Putamen (tissue), 1 donor: ENCODE measurements at regions not wholly inside any gene's neighbourhood (a gene's known extent, or its start where the extent isn't known, plus 50 kb on each side); places are given as distances from the start of the nearest gene placed in this dataset.

Experiments
- DNase-seq: peaks from one replicate; pipeline ENCODE4 v3.0.0-alpha.2; 2016; ENCODE audit warnings: low spot score

- DNase-seq: no peak
Observed at GRCh38 chr18:78213361-78213994, 766.1 kb upstream of the SALL3 start.

GRCh38 chr18:78221496-78221895, 758.1 kb upstream of the SALL3 start:
- DNase-seq: no peak

DNA sequence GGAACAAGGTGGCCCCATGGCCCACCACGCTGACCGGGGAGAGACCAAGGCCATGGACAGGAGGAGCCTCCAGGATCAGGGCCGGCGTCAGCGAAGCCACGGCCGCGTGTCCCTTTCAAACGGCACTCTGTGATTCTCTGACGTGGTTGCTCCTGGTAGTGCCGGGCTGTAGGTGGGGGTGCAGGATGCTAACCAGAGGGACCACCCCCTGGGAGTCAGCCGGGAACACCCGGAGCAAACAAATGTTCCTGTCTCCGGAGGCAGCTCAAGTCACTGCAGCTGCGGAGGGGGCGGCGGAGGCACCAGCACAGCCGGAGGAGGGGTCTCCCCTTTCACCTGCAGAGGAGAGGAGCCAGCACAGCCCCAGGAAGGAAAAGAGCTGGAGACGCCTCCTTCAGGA, 750.6 kb upstream of the SALL3 start:
- no peak for DNase-seq

GRCh38 chr18:78230911-78231310, 748.7 kb upstream of the SALL3 start:
- DNase-seq: no peak

- DNase-seq: no peak
Observed at GRCh38 chr18:78232196-78232595, 747.4 kb upstream of the SALL3 start.

DNA sequence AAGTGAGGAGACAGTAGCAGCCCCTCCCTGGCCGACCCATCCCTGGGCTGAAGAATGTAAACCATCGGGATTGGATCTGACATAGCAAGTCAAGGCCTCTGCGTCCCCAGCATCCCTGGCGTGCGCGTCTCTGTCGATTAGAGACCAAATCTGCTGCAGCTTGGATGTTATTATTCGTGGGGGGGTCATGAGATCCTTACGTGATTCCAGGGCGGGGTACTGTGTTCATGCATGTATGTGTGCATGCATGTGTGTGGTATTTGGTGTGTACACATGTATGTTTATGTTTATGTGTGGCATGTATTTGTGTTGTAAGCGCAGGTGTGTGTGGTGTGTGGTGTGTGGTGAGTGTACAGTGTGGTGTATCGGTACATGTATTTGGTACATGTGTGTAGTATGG, 741.8 kb upstream of the SALL3 start:
- DNase-seq: no peak

DNA sequence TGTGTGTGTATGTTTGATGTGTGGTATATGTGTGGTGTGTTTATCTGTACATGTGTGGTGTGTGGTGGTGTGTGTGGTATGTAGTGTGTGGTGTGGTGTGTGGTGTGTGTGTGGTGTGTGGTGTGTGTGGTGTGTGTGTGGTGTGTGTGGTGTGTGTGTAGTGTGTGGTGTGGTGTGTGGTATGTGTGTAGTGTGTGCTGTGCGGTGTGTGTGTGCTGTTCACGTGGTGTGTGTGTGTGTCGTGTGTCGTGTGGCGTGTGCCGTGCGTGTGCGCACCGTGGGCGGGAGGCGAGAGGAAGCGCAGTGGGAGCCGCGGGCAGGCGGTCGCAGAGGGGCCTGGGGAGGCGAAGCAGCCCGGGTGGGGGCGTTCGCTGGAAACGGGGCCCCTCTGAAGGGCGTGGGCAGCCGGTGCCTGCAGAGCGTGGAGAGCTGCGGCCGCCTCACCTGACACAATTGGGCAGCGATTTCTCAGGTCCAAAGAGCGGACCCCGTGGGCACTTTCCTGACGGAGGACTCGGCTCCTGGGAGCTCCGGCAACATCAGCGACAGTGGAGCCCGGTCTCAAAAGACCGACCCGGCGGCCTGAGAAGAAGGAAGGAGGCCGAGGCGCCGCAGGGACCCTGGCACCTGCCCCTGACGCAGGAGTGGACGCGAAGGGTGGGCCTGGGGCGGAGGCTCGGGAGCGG, 741.1 kb upstream of the SALL3 start:
- DNase-seq: no peak

DNA sequence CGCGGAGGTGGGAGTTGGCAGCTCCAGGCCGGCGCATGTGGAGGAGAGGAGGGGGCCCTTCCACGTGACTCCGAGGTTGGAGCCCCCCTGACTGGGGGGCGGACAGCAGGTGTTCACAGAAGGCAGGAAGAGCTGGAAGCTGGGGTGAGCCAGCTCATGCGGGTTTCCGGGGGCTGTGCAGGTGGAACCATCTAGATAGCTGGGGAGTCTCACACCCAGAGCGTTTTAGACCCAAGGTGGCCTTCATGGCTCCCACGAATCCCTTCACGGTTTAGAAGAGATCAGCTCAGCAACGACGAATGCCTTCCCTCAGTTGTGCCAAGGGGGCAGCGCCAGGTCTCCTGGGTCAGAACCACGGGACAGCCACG, 740.5 kb upstream of the SALL3 start:
- DNase-seq: no peak

DNA sequence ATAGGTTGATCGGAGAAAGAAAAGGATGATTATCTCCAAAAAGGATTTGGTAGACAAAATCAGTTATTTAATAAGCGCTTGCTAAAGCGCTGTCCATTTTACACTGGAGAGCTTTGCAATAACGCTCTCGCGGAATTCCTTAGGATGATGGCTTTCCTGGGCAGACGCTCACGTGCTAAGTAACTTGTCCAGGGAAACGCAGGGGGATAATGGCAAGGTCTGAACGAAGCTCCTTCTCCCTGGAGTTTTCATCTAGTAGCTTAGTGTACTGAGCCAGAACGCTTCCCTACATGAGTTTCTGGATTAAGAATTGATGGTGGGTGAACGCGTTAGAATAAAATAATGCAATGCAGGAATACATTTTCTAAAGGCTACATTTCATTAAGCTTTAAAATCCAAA, 739.5 kb upstream of the SALL3 start:
- DNase-seq: no peak

- no peak for DNase-seq
Observed at GRCh38 chr18:78240627-78241252, 738.9 kb upstream of the SALL3 start.

GRCh38 chr18:78241535-78242253, 737.9 kb upstream of the SALL3 start:
- DNase-seq: no peak

GRCh38 chr18:78242254-78242643, 737.4 kb upstream of the SALL3 start:
- no peak for DNase-seq

DNA sequence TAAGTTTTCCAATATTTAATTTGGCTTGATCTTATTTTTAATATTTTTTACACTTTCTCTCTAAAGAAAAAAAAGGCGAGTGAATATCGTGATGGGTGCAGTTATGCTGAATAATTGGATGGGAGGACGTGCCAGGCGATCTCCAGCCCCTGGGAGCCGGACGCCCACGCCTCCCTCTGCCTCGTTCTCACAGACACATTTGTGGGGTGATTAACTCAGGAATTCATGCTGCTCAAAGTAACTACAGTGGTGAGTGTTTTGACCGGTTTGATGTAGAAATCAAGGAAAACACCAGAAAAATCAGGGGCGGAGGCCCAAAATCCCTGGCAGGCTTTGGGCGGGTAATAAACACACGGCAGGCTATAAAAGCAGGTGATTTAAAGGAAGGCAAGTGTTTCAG, 736.8 kb upstream of the SALL3 start:
- DNase-seq: no peak

GRCh38 chr18:78244779-78245178, 734.8 kb upstream of the SALL3 start:
- DNase-seq: peak; percentile 20

DNA sequence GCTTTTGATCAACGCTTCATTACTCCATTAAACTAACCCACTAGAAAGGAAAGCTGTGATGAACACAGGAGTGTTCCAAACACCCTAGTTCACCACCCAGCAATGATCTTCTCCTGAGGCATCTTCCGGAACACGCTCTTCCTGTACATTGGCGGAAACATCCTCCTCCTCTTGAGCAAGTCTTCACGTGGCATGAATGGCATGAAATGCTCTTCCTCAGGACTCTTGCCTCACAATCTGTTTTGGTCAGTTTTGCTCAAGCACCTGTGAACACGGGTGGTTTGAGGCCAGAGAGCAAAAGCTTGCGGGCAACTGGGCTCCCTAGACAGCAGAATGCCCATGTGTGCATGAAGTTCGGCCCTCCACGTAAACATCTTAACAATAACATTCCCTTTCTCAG, 734.2 kb upstream of the SALL3 start:
- DNase-seq: peak; percentile 27

DNA sequence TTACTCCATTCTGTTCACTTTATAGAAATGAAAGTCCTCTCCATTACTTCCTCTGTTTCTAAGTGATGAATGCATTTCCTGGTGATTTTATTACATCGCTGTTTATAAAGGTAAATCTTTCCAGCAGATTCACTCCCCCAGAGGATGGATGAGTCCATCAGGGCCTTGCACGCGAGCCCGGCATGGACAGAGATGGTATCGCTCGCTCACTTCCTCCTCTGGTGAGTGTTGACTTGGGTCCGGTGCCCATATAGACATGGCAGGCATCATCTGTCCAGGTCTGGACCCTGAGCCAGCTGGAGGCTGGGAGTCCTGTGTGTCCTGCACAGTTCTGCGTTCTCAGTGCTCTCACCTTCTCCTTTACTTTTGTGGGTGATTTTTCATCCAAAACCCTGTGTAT, 733.6 kb upstream of the SALL3 start:
- no peak for DNase-seq

GRCh38 chr18:78246588-78246987, 733.0 kb upstream of the SALL3 start:
- no peak for DNase-seq

- no peak for DNase-seq
Observed at GRCh38 chr18:78247615-78248289, 731.9 kb upstream of the SALL3 start.

- no peak for DNase-seq
Observed at GRCh38 chr18:78255013-78255412, 724.6 kb upstream of the SALL3 start.

- no peak for DNase-seq
Observed at GRCh38 chr18:78268226-78268988, 711.2 kb upstream of the SALL3 start.

GRCh38 chr18:78271790-78272189, 707.8 kb upstream of the SALL3 start:
- no peak for DNase-seq

DNA sequence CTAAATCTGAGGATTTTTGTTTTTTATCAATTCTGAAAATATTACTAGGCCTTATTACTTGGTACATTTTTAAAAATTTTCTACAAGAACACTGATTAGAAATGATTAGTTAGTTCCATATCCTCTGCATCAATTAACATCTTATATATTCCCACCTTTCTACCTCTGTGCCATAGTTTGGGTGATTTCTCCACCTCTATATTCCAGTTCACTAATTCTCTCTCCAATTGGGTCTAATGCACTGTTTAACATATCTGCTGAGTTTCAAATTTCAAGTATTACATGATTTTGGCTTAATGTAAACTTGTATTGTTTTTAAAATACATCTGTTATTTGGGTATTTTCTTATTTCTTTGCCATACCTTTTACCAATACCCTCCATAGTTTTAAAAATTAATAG, 705.7 kb upstream of the SALL3 start:
- DNase-seq: no peak
